HepG2 (cell line): ENCODE measurements at regions not wholly inside any gene's neighbourhood (a gene's known extent, or its start where the extent isn't known, plus 50 kb on each side); places are given as distances from the start of the nearest gene placed in this dataset.

Source experiments
- ATAC-seq: fragments of 200-7000 bp; cut with Tn5 transposase; 3 replicates; pipeline ENCODE4 v1.9.1; 2020; ENCODE audit warnings: mild to moderate bottlenecking, moderate library complexity
- BruUV-seq: library from RNA; stranded (reverse); fragments of 400-500 nt; replicated peaks from 2 replicates; lab custom pipeline; 2021; lab: Mats Ljungman, UMichigan
- CTCF ChIA-PET: fragments of 300-600 bp; formaldehyde crosslinking; extraction: SDS; loops from one replicate; lab custom pipeline; 2021; ENCODE audit warnings: low total read pairs, inconsistent platforms, low intra/inter-chr PET ratio; lab: Yijun Ruan, JAX
- POLR2A ChIA-PET: fragments of 350-600 bp; sonication (Branson Sonifier 250); formaldehyde crosslinking; loops from one replicate; lab custom pipeline; 2020; ENCODE audit warnings: antibody characterized with exemption, inconsistent platforms; lab: Yijun Ruan, JAX
- DNase-seq: peaks from one replicate; pipeline ENCODE4 v3.0.0-alpha.2; 2015; ENCODE audit warnings: low spot score
- FAIRE-seq: peaks from 3 replicates; lab custom pipeline; 2011; peaks lifted over from hg19 to GRCh38; lab: Jason Lieb, UNC
- H2AFZ ChIP-seq: one replicate; pipeline ENCODE4 v1.6.1; 2011; ENCODE audit warnings: low read length, inconsistent platforms
- H3K27ac ChIP-seq: fragments of 300-600 bp; 3 replicates; pipeline ENCODE4 v1.8.0; 2011; ENCODE audit warnings: mixed run types, mild to moderate bottlenecking, mixed read lengths, low read length, inconsistent platforms; ENCODE audit not compliant: insufficient read depth; ENCODE audit errors: extremely low read length
- H3K27me3 ChIP-seq, 2 experiments: fragments of 200-600 bp in 1 of 2; 2 replicates in 1 of 2; 3 replicates in 1 of 2; pipeline versions ENCODE4 v1.6.0 to v1.8.0; 2011; ENCODE audit warnings: low read length in 2 of 2, mild to moderate bottlenecking in 2 of 2, moderate library complexity in 2 of 2, inconsistent platforms in 1 of 2; ENCODE audit not compliant: insufficient read depth in 2 of 2, control insufficient read depth in 1 of 2
- H3K36me3 ChIP-seq, 2 experiments: fragments of 200-600 bp in 1 of 2; replicated peaks in 1 of 2; 2 replicates in 1 of 2; 3 replicates in 1 of 2; pipeline versions ENCODE4 v1.5.1 to v1.8.0; 2011; ENCODE audit warnings: low read length in 2 of 2, inconsistent platforms in 1 of 2; ENCODE audit not compliant: insufficient read depth in 2 of 2, control insufficient read depth in 1 of 2
- H3K4me1 ChIP-seq: 2 replicates; pipeline ENCODE4 v1.5.1; 2012; ENCODE audit warnings: low read length, inconsistent platforms; ENCODE audit not compliant: insufficient read depth
- H3K4me2 ChIP-seq: 2 replicates; pipeline ENCODE4 v1.6.0; 2011; ENCODE audit warnings: low read depth, low read length, inconsistent platforms
- H3K4me3 ChIP-seq, 3 experiments: fragments of 200-600 bp in 1 of 3; sonication (generic), shearing (Covaris generic) in 1 of 3; replicated peaks in 1 of 3; 2 replicates each; pipeline ENCODE4 v1.5.1; 2011 to 2016; ENCODE audit warnings: low read length in 3 of 3, inconsistent platforms in 2 of 3, low read depth in 2 of 3, mild to moderate bottlenecking in 2 of 3, control low read depth in 1 of 3, mixed read lengths in 1 of 3; ENCODE audit not compliant: insufficient read depth in 1 of 3
- H3K79me2 ChIP-seq: one replicate; pipeline ENCODE4 v1.6.1; 2011; ENCODE audit warnings: low read length, inconsistent platforms; ENCODE audit not compliant: insufficient read depth
- H3K9ac ChIP-seq: 2 replicates; pipeline ENCODE4 v1.6.0; 2011; ENCODE audit warnings: mild to moderate bottlenecking, low read depth, low read length, inconsistent platforms; ENCODE audit not compliant: insufficient read depth
- H3K9me3 ChIP-seq: 2 replicates; pipeline ENCODE4 v1.5.1; 2012; ENCODE audit warnings: mild to moderate bottlenecking, low read length
- H4K20me1 ChIP-seq: 2 replicates; pipeline ENCODE4 v1.6.0; 2011; ENCODE audit warnings: inconsistent platforms, mild to moderate bottlenecking, low read length, moderate library complexity; ENCODE audit not compliant: insufficient read depth
- CAMTA2 ChIP-seq: sonication (generic); formaldehyde crosslinking; IDR thresholded peaks from 2 replicates; pipeline ENCODE4 v1.4.0; 2020; ENCODE audit warnings: mild to moderate bottlenecking, missing genetic modification reagents, borderline replicate concordance
- CBFB ChIP-seq: sonication (generic); formaldehyde crosslinking; IDR thresholded peaks from 2 replicates; pipeline ENCODE4 v1.4.0; 2020; ENCODE audit warnings: missing genetic modification reagents
- CBX1 ChIP-seq: IDR thresholded peaks from one replicate; pipeline ENCODE4 v1.6.1; 2016; ENCODE audit warnings: antibody characterized with exemption, low read depth
- EEA1 ChIP-seq: sonication (generic); formaldehyde crosslinking; IDR thresholded peaks from 2 replicates; pipeline ENCODE4 v1.5.1; 2020; ENCODE audit warnings: mild to moderate bottlenecking, missing genetic modification reagents, borderline replicate concordance
- GATAD1 ChIP-seq: IDR thresholded peaks from 2 replicates; pipeline ENCODE4 v1.6.1; 2016; ENCODE audit warnings: missing genetic modification reagents, missing compliant biosample characterization
- SAFB2 ChIP-seq: sonication (generic); formaldehyde crosslinking; IDR thresholded peaks from 2 replicates; pipeline ENCODE4 v1.5.1; 2020; ENCODE audit warnings: missing genetic modification reagents, low read depth, mild to moderate bottlenecking, borderline replicate concordance
- ZFYVE20 ChIP-seq: sonication (generic); formaldehyde crosslinking; IDR thresholded peaks from 2 replicates; pipeline ENCODE4 v1.8.0; 2023; ENCODE audit warnings: low read depth, mild to moderate bottlenecking, moderate library complexity, missing genetic modification reagents, borderline replicate concordance
- ZMYM4 ChIP-seq: sonication (generic); formaldehyde crosslinking; IDR thresholded peaks from 2 replicates; pipeline ENCODE4 v1.8.1; 2023; ENCODE audit warnings: mild to moderate bottlenecking, missing genetic modification reagents
- ZNF124 ChIP-seq: sonication (generic); formaldehyde crosslinking; IDR thresholded peaks from 2 replicates; pipeline ENCODE4 v1.4.0; 2020; ENCODE audit warnings: missing genetic modification reagents
- WGBS: methylation state at CpG from one replicate; pipeline ENCODE4 v1.1.6; 2017; ENCODE audit warnings: low lambda C conversion rate; 5-methylcytosine and 5-hydroxymethylcytosine counted together
- in situ Hi-C: cut with HindIII; loops from 2 replicates; pipeline ENCODE4 v1.10.0; 2017; ENCODE audit warnings: low pct_unique_long_range_greater_than_20kb; ENCODE audit not compliant: extremely low pct_ligation_motif_present
- intact Hi-C: fragments of 100-400 bp; cut with micrococcal nuclease; formaldehyde crosslinking; loops from one replicate; pipeline ENCODE4 v1.10.0; 2022; ENCODE audit not compliant: unreplicated experiment
- TF ChIP-seq, protein P1 (sequence below): sonication (generic); formaldehyde crosslinking; IDR thresholded peaks from 2 replicates; pipeline ENCODE4 v1.8.0; 2022; ENCODE audit warnings: missing genetic modification reagents, mild to moderate bottlenecking, inconsistent platforms, borderline replicate concordance
- TF ChIP-seq, protein P2 (sequence below): sonication (generic); formaldehyde crosslinking; IDR thresholded peaks from 2 replicates; pipeline ENCODE4 v1.5.1; 2020; ENCODE audit warnings: mild to moderate bottlenecking, moderate library complexity, missing genetic modification reagents
- TF ChIP-seq, protein P3 (sequence below): sonication (generic); formaldehyde crosslinking; IDR thresholded peaks from 2 replicates; pipeline ENCODE4 v1.9.0; 2022; ENCODE audit warnings: low read depth, missing genetic modification reagents
- TF ChIP-seq, protein P4 (sequence below): sonication (generic); formaldehyde crosslinking; IDR thresholded peaks from 2 replicates; pipeline ENCODE4 v1.8.1; 2022; ENCODE audit warnings: low read depth, mild to moderate bottlenecking, missing genetic modification reagents

DNA sequence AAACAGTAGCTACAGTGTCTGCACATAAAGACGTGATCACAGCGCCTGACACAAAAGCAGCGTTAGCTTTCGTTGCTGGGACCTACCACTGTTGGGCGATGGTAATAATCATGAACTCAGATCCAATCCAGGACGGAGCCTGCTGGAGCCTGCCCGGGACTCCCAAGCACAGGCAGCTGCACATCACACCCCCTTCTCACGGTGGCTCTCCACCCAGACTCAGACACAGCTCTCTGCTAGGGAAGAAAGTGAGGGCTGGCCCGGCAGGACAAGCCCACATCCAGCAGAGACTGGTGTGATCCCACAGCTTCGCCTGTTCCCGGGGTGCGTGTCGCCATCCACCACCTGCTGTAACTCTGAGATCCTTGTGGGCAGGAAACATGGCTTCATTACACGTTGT, 49.9 kb upstream of the FOXN3 start:
- H3K4me1 ChIP-seq, result peaks cover 7% of the 10 kb centered on the region
- H4K20me1 ChIP-seq, result no peaks in the 10 kb centered on the region
- intact Hi-C loops (no loop called here), in situ Hi-C loops (no loop called here)
- H3K9me3 ChIP-seq, result no peaks in the 10 kb centered on the region
- no peaks in the 10 kb centered on the region; a peak in 2 of 5 replicates for H3K36me3 ChIP-seq
- H3K27ac ChIP-seq, result no peak overlapping the region
- ATAC-seq (no peak), FAIRE-seq (no peak), DNase-seq (no peak)
- H3K27me3 ChIP-seq, result no peaks in the 10 kb centered on the region
- CTCF ChIA-PET, result no interaction called here
- POLR2A ChIA-PET, result no interaction called here
- no peak overlapping the region for H3K4me2 ChIP-seq
- no peaks in the 10 kb centered on the region for H3K79me2 ChIP-seq
- 94% methylated on average over 13 of the region's 14 CpGs for WGBS
- no peak overlapping the region for H3K9ac ChIP-seq
- TF ChIP-seq CBX1, result no peak
- TF ChIP-seq EEA1, result no peak
- TF ChIP-seq SAFB2 (CRISPR knock-in tag), result no peak
- TF ChIP-seq GATAD1 (CRISPR knock-in tag), result no peak
- no peak for TF ChIP-seq ZFYVE20 (CRISPR knock-in tag)
- TF ChIP-seq, protein P1, sequence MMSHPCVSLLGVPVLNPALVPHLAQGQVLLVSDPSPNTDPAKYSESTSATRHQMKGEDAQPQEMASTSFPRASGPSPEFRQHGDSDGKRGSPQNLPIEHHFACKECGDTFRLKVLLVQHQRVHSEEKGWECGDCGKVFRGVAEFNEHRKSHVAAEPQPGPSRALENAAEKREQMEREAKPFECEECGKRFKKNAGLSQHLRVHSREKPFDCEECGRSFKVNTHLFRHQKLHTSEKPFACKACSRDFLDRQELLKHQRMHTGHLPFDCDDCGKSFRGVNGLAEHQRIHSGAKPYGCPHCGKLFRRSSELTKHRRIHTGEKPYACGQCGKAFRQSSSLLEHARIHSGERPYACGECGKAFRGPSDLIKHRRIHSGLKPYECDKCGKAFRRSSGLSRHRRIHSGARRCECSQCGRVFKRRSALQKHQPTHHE, result no peak
- TF ChIP-seq, protein P2, sequence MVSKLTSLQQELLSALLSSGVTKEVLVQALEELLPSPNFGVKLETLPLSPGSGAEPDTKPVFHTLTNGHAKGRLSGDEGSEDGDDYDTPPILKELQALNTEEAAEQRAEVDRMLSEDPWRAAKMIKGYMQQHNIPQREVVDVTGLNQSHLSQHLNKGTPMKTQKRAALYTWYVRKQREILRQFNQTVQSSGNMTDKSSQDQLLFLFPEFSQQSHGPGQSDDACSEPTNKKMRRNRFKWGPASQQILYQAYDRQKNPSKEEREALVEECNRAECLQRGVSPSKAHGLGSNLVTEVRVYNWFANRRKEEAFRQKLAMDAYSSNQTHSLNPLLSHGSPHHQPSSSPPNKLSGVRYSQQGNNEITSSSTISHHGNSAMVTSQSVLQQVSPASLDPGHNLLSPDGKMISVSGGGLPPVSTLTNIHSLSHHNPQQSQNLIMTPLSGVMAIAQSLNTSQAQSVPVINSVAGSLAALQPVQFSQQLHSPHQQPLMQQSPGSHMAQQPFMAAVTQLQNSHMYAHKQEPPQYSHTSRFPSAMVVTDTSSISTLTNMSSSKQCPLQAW, result no peak
- TF ChIP-seq CAMTA2 (CRISPR knock-in tag), result no peak
- TF ChIP-seq, protein P3, sequence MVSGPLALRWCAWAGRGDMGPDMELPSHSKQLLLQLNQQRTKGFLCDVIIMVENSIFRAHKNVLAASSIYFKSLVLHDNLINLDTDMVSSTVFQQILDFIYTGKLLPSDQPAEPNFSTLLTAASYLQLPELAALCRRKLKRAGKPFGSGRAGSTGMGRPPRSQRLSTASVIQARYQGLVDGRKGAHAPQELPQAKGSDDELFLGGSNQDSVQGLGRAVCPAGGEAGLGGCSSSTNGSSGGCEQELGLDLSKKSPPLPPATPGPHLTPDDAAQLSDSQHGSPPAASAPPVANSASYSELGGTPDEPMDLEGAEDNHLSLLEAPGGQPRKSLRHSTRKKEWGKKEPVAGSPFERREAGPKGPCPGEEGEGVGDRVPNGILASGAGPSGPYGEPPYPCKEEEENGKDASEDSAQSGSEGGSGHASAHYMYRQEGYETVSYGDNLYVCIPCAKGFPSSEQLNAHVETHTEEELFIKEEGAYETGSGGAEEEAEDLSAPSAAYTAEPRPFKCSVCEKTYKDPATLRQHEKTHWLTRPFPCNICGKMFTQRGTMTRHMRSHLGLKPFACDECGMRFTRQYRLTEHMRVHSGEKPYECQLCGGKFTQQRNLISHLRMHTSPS (CRISPR knock-in tag), result no peak
- no peak for TF ChIP-seq CBFB (CRISPR knock-in tag)
- TF ChIP-seq ZNF124 (CRISPR knock-in tag), result no peak
- no peak for TF ChIP-seq ZMYM4 (CRISPR knock-in tag)
- TF ChIP-seq, protein P4, sequence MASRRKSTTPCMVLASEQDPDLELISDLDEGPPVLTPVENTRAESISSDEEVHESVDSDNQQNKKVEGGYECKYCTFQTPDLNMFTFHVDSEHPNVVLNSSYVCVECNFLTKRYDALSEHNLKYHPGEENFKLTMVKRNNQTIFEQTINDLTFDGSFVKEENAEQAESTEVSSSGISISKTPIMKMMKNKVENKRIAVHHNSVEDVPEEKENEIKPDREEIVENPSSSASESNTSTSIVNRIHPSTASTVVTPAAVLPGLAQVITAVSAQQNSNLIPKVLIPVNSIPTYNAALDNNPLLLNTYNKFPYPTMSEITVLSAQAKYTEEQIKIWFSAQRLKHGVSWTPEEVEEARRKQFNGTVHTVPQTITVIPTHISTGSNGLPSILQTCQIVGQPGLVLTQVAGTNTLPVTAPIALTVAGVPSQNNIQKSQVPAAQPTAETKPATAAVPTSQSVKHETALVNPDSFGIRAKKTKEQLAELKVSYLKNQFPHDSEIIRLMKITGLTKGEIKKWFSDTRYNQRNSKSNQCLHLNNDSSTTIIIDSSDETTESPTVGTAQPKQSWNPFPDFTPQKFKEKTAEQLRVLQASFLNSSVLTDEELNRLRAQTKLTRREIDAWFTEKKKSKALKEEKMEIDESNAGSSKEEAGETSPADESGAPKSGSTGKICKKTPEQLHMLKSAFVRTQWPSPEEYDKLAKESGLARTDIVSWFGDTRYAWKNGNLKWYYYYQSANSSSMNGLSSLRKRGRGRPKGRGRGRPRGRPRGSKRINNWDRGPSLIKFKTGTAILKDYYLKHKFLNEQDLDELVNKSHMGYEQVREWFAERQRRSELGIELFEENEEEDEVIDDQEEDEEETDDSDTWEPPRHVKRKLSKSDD (CRISPR knock-in tag), result no peak
- TF ChIP-seq, all 625 proteins: peak for 0
- Histone ChIP-seq H2AFZ (no peak overlapping the region), H3K4me3 (no peak overlapping the region)
- BruUV-seq, result no TSS peak
